ENCODE measurements at regions not wholly inside any gene's neighbourhood (a gene's known extent, or its start where the extent isn't known, plus 50 kb on each side); places are given as distances from the start of the nearest gene placed in this dataset.

DNA sequence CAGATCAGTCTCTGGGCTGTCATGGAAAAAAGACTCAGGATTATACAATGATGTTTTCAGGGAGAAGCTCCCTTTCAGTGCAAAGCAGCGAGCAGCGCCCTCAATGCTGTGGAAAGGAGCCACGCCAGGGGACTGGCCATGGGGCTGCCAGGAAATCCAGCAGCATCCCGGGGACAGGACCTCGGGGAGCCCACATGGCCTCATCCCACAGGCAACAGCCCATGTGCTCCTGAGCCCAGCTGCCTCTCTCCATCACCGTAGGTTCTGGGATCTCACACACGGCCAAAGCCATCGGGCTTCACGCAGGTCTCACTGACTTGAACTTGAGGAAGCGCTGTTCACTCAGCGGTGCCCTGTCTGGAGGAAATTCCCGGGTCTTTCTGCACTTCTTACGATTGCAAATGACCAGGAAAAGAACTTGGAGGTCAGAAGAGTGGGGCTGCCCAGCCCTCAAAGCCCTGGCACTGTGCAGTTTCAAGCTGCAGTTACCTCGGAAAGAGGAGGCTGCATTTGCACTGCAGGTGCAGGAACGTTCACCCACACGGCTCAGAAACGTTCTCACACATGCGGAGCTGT lies 125.9 kb upstream of the THBS2 start:
- Histone ChIP-seq H3K27me3 (ENCODE audit: control insufficient read depth, insufficient read depth, low read length) (no peaks in the 10 kb centered on the region), H3K9me3 (ENCODE audit: control insufficient read depth, insufficient read depth, low read length) (peaks cover 32% of the 10 kb centered on the region), H3K4me3 (ENCODE audit: low read depth, low read length) (no peak overlapping the region), H3K27ac (ENCODE audit: low read depth, low read length) (no peak overlapping the region)
- ChIA-PET POLR2A (no interaction called here), CTCF (no interaction called here)
- TF ChIP-seq, protein P1, sequence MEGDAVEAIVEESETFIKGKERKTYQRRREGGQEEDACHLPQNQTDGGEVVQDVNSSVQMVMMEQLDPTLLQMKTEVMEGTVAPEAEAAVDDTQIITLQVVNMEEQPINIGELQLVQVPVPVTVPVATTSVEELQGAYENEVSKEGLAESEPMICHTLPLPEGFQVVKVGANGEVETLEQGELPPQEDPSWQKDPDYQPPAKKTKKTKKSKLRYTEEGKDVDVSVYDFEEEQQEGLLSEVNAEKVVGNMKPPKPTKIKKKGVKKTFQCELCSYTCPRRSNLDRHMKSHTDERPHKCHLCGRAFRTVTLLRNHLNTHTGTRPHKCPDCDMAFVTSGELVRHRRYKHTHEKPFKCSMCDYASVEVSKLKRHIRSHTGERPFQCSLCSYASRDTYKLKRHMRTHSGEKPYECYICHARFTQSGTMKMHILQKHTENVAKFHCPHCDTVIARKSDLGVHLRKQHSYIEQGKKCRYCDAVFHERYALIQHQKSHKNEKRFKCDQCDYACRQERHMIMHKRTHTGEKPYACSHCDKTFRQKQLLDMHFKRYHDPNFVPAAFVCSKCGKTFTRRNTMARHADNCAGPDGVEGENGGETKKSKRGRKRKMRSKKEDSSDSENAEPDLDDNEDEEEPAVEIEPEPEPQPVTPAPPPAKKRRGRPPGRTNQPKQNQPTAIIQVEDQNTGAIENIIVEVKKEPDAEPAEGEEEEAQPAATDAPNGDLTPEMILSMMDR (IDR thresholded peaks at IDR 0.05; ENCODE audit: low read depth, low read length): no peak
- no peak for DNase-seq (ENCODE audit: low read depth, low spot score)

- H3K9me3 ChIP-seq (ENCODE audit: control insufficient read depth, insufficient read depth, low read length): peaks cover 32% of the 10 kb centered on the region
- TF ChIP-seq, protein P1 (IDR thresholded peaks at IDR 0.05; ENCODE audit: low read depth, low read length): no peak
- no peak overlapping the region for H3K27ac ChIP-seq (ENCODE audit: low read depth, low read length)
- ChIA-PET CTCF (no interaction called here), POLR2A (no interaction called here)
- no peak overlapping the region for H3K4me3 ChIP-seq (ENCODE audit: low read depth, low read length)
- DNase-seq (ENCODE audit: low read depth, low spot score): no peak
- H3K27me3 ChIP-seq (ENCODE audit: control insufficient read depth, insufficient read depth, low read length): no peaks in the 10 kb centered on the region
Measured at GRCh38 chr6:169378620-169379381, 125.2 kb upstream of the THBS2 start.

- TF ChIP-seq, protein P1 (IDR thresholded peaks at IDR 0.05; ENCODE audit: low read depth, low read length): no peak
- H3K9me3 ChIP-seq (ENCODE audit: control insufficient read depth, insufficient read depth, low read length): peaks cover 39% of the 10 kb centered on the region
- H3K4me3 ChIP-seq (ENCODE audit: low read depth, low read length): no peak overlapping the region
- POLR2A ChIA-PET: no interaction called here
- no peak overlapping the region for H3K27ac ChIP-seq (ENCODE audit: low read depth, low read length)
- DNase-seq (ENCODE audit: low read depth, low spot score): no peak
- CTCF ChIA-PET: no interaction called here
- no peaks in the 10 kb centered on the region for H3K27me3 ChIP-seq (ENCODE audit: control insufficient read depth, insufficient read depth, low read length)
Measured at GRCh38 chr6:169376458-169376857, 122.8 kb upstream of the THBS2 start.

- Histone ChIP-seq H3K9me3 (ENCODE audit: control insufficient read depth, insufficient read depth, low read length) (peaks cover 20% of the 10 kb centered on the region), H3K27ac (ENCODE audit: low read depth, low read length) (no peak overlapping the region), H3K27me3 (ENCODE audit: control insufficient read depth, insufficient read depth, low read length) (no peaks in the 10 kb centered on the region), H3K4me3 (ENCODE audit: low read depth, low read length) (no peak overlapping the region)
- ChIA-PET CTCF (no interaction called here), POLR2A (no interaction called here)
- TF ChIP-seq, protein P1 (IDR thresholded peaks at IDR 0.05; ENCODE audit: low read depth, low read length): no peak
- DNase-seq (ENCODE audit: low read depth, low spot score): no peak
Measured at GRCh38 chr6:169372589-169372988, 118.9 kb upstream of the THBS2 start.

DNA sequence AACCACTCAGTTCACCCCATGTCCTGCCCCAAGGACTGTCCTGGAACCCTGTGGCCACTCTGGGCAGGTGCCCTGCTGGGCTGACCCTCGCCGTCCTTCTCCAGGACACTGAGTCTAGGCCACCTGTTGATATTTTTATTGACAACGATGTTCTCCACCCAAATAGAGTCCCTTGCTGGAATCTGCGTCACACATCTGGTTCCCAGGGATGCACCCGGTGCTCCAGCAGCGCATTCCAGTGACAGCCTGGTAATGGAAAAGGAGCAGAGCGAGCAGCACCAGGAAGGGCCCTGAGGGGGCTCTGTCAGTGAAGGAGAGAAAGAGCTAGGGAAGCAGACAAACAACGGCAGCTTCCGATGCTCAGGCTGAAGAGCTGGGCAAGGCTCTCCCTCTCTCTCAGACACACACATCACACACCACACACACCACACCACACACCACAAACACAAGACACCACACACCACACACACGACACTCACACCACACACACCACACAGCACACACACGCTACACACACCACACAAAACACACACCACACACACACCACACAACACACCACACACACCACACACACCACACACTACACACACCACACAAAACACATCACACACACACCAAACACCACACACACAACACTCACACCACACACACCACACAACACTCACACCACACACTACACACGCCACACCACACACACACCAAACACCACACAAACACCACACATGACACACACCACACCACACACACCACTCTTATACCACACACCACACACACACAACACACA lies 117.9 kb upstream of the THBS2 start:
- ChIA-PET CTCF (no interaction called here), POLR2A (no interaction called here)
- TF ChIP-seq, protein P1 (IDR thresholded peaks at IDR 0.05; ENCODE audit: low read depth, low read length): no peak
- Histone ChIP-seq H3K27me3 (ENCODE audit: control insufficient read depth, insufficient read depth, low read length) (no peaks in the 10 kb centered on the region), H3K4me3 (ENCODE audit: low read depth, low read length) (no peak overlapping the region), H3K9me3 (ENCODE audit: control insufficient read depth, insufficient read depth, low read length) (peaks cover 18% of the 10 kb centered on the region), H3K27ac (ENCODE audit: low read depth, low read length) (no peak overlapping the region)
- DNase-seq (ENCODE audit: low read depth, low spot score): no peak
